Body of pancreas (tissue), 4 donors: ENCODE measurements at regions not wholly inside any gene's neighbourhood (a gene's known extent, or its start where the extent isn't known, plus 50 kb on each side); places are given as distances from the start of the nearest gene placed in this dataset.

ENCODE experiments used
- ATAC-seq: fragments of 150-250 bp; one replicate; pipeline ENCODE4 v1.9.1; 2016
- DNase-seq, 4 donors: peaks; one replicate each; pipeline ENCODE4 v3.0.0-alpha.2; 2019
- H3K27ac ChIP-seq, 4 donors: fragments of 200-600 bp; sonication (generic); 1 replicate in 3 of 4; 2 replicates in 1 of 4; pipeline versions ENCODE4 v1.5.1 to v1.6.1; 2016 to 2019; ENCODE audit warnings: mild to moderate bottlenecking in 1 of 4, mixed read lengths in 1 of 4, moderate library complexity in 1 of 4
- H3K27me3 ChIP-seq, 2 donors: fragments of 200-600 bp; sonication (generic); one replicate each; pipeline ENCODE4 v1.6.0; 2016; ENCODE audit warnings: mild to moderate bottlenecking in 1 of 2
- H3K36me3 ChIP-seq, 2 donors: fragments of 200-600 bp; sonication (generic); replicated peaks in 1 of 2; 2 replicates each; pipeline ENCODE4 v1.5.1; 2016; ENCODE audit warnings: low read depth in 2 of 2; ENCODE audit not compliant: insufficient read depth in 1 of 2
- H3K4me1 ChIP-seq: fragments of 200-600 bp; sonication (generic); one replicate; pipeline ENCODE4 v1.6.0; 2016
- H3K4me3 ChIP-seq, 2 donors: fragments of 200-600 bp; sonication (generic); 1 replicate in 1 of 2; 2 replicates in 1 of 2; pipeline ENCODE4 v1.5.1; 2016 to 2019
- H3K9me3 ChIP-seq, 3 donors: fragments of 200-600 bp; sonication (generic); 1 replicate in 2 of 3; 2 replicates in 1 of 3; pipeline ENCODE4 v1.5.1; 2016
- CTCF ChIP-seq, 7 experiments: fragments of 450-650 bp in 4 of 7; fragments of 200-600 bp in 3 of 7; sonication (generic) in 3 of 7; IDR thresholded peaks; one replicate each; pipeline ENCODE4 v1.5.1; 2016 to 2019; ENCODE audit warnings: antibody characterized with exemption in 7 of 7
- POLR2A ChIP-seq, 3 donors: fragments of 450-650 bp; IDR thresholded peaks; one replicate each; pipeline ENCODE4 v1.6.1; 2016; ENCODE audit warnings: antibody characterized with exemption in 3 of 3, mild to moderate bottlenecking in 2 of 3
- WGBS, 2 donors: methylation state at CpG; one replicate each; pipeline ENCODE4 v1.1.5; 2017; 5-methylcytosine and 5-hydroxymethylcytosine counted together
- intact Hi-C: fragments of 100-400 bp; cut with DNase I; formaldehyde crosslinking; loops from one replicate; pipeline ENCODE4 v1.15.1; 2023

- DNase-seq: no peak
- H3K9me3 ChIP-seq: no peaks in the 10 kb centered on the region
- no peaks in the 10 kb centered on the region for H3K36me3 ChIP-seq
- 90 to 93% methylated on average over 1 of the region's 1 CpG for WGBS, 2 donors
- no peaks in the 10 kb centered on the region for H3K4me1 ChIP-seq
- intact Hi-C loops: no loop called here
- no peak overlapping the region for H3K27ac ChIP-seq
- H3K27me3 ChIP-seq: no peaks in the 10 kb centered on the region
- no peak overlapping the region for H3K4me3 ChIP-seq
- no peak for ATAC-seq
- TF ChIP-seq POLR2A (IDR thresholded peaks at IDR 0.05): no peak
- TF ChIP-seq CTCF (IDR thresholded peaks at IDR 0.05): no peak
These were observed 355.3 kb downstream of the PRELID2 start for GRCh38 chr5:145479857-145480256.

- ATAC-seq (no peak), DNase-seq (no peak)
- intact Hi-C loops: no loop called here
- H3K9me3 ChIP-seq: no peaks in the 10 kb centered on the region
- H3K36me3 ChIP-seq: no peaks in the 10 kb centered on the region
- H3K4me3 ChIP-seq: no peak overlapping the region
- H3K4me1 ChIP-seq: no peaks in the 10 kb centered on the region
- no peak for TF ChIP-seq POLR2A (IDR thresholded peaks at IDR 0.05)
- no peak for TF ChIP-seq CTCF (IDR thresholded peaks at IDR 0.05)
- no peak overlapping the region for H3K27ac ChIP-seq
- WGBS, 2 donors: 69 to 74% methylated on average over 4 of the region's 4 CpGs
- H3K27me3 ChIP-seq: no peaks in the 10 kb centered on the region
These were observed 355.9 kb downstream of the PRELID2 start for GRCh38 chr5:145479271-145479670.

- peak in 1 of 4 donors; percentile 14 for DNase-seq
- WGBS, 2 donors: 32 to 35% methylated on average over 2 of the region's 2 CpGs
These were observed 356.5 kb downstream of the PRELID2 start for GRCh38 chr5:145478651-145479050.

GRCh38 chr5:145473042-145473642 is 362.0 kb downstream of the PRELID2 start:
- DNase-seq (no peak), ATAC-seq (no peak)
- intact Hi-C loops: no loop called here

More at GRCh38 chr5:145478651-145479050, 356.5 kb downstream of the PRELID2 start:
- Histone ChIP-seq H3K9me3 (no peaks in the 10 kb centered on the region), H3K27me3 (no peaks in the 10 kb centered on the region), H3K4me1 (no peaks in the 10 kb centered on the region), H3K36me3 (no peaks in the 10 kb centered on the region), H3K4me3 (no peak overlapping the region), H3K27ac (no peak overlapping the region)
- ATAC-seq: no peak
- no peak for TF ChIP-seq CTCF (IDR thresholded peaks at IDR 0.05)
- TF ChIP-seq POLR2A (IDR thresholded peaks at IDR 0.05): no peak
- intact Hi-C loops: no loop called here

More at GRCh38 chr5:145473042-145473642, 362.0 kb downstream of the PRELID2 start:
- no peak overlapping the region for H3K4me3 ChIP-seq
- WGBS, 2 donors: 65 to 67% methylated on average over 3 of the region's 3 CpGs
- H3K9me3 ChIP-seq: no peaks in the 10 kb centered on the region
- peaks cover 15% of the 10 kb centered on the region for H3K4me1 ChIP-seq
- no peaks in the 10 kb centered on the region for H3K36me3 ChIP-seq
- TF ChIP-seq CTCF (IDR thresholded peaks at IDR 0.05): no peak
- no peak overlapping the region for H3K27ac ChIP-seq
- no peaks in the 10 kb centered on the region for H3K27me3 ChIP-seq
